NCI-H187 treated with DMSO at 0.1 percent for 48 hours (cell line): ENCODE measurements at regions not wholly inside any gene's neighbourhood (a gene's known extent, or its start where the extent isn't known, plus 50 kb on each side); places are given as distances from the start of the nearest gene placed in this dataset.

Experiments used
- DNase-seq: peaks from one replicate; lab custom pipeline; 2025; lab: John Stamatoyannopoulos, UW

DNA sequence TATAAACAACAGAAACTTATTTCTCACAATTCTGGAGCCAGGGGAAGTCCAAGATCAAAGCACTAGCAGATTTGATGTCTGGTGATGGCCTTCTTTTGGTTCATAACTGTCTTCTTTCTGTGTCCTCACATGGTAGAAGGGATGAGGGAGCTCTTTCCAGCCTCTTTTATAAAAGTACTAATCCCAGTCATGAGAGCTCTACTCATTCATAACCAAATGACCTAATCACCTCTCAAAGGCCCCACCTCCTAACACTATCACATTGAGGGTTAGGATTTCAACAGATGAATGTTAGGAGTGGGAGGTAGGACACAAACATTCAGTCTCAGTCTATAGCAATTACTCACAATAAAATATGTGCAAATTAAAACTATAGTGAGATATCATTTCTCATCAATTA, 50.1 kb upstream of the UBE2E2 start:
- no peak for DNase-seq
